ENCODE measurements at regions not wholly inside any gene's neighbourhood (a gene's known extent, or its start where the extent isn't known, plus 50 kb on each side); places are given as distances from the start of the nearest gene placed in this dataset.

- TF ChIP-seq CTCF (IDR thresholded peaks at IDR 0.05; ENCODE audit: insufficient read depth, low read length) (no peak), POLR2AphosphoS5 (IDR thresholded peaks at IDR 0.05; ENCODE audit: low read depth) (no peak), SPI1 (IDR thresholded peaks at IDR 0.05; ENCODE audit: borderline replicate concordance, low read depth) (no peak), GABPA (IDR thresholded peaks at IDR 0.05; ENCODE audit: low read depth) (no peak), REST (IDR thresholded peaks at IDR 0.05; ENCODE audit: insufficient replicate concordance, low read depth) (no peak)
- no peak for DNase-seq (ENCODE audit: low read depth in 1 of 2, low spot score in 1 of 2)
- Histone ChIP-seq H3K27ac (replicated peaks) (no peak overlapping the region), H3K27me3 (ENCODE audit: insufficient read depth, poor library complexity, severe bottlenecking) (no peaks in the 10 kb centered on the region), H3K4me3 (replicated peaks; ENCODE audit: insufficient read depth, low read length) (no peak overlapping the region)
Measured at GRCh38 chr17:70752966-70753467, 583.7 kb downstream of the KCNJ2 start.

DNA sequence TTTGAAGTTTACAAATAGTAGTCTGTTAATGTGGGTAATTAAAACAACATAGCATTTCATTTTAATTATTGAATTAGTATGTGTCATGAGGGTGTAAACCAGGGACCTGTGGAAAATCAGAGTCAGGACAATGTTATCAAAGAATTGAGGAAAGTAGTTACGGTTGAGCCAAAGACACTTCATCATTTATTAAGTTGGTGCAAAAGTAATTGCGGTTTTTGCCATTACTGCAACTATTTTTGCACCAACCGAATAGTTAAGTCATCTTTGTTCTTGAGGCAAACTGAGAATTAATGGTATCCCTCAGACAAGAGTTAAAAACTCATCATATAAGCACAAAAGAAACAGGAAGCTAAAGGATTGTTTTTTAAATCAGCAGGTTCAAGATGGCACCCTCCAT, 593.7 kb downstream of the KCNJ2 start:
- no peak for DNase-seq (ENCODE audit: low read depth in 1 of 2, low spot score in 1 of 2)
- Histone ChIP-seq H3K4me3 (replicated peaks; ENCODE audit: insufficient read depth, low read length) (no peak overlapping the region), H3K27ac (replicated peaks) (no peak overlapping the region), H3K27me3 (ENCODE audit: insufficient read depth, poor library complexity, severe bottlenecking) (no peaks in the 10 kb centered on the region)
- TF ChIP-seq REST (IDR thresholded peaks at IDR 0.05; ENCODE audit: insufficient replicate concordance, low read depth) = no peak
- TF ChIP-seq CTCF (IDR thresholded peaks at IDR 0.05; ENCODE audit: insufficient read depth, low read length) = no peak
- no peak for TF ChIP-seq POLR2AphosphoS5 (IDR thresholded peaks at IDR 0.05; ENCODE audit: low read depth)
- TF ChIP-seq GABPA (IDR thresholded peaks at IDR 0.05; ENCODE audit: low read depth) = no peak
- TF ChIP-seq SPI1 (IDR thresholded peaks at IDR 0.05; ENCODE audit: borderline replicate concordance, low read depth) = no peak

GRCh38 chr17:70767102-70767701, 597.9 kb downstream of the KCNJ2 start:
- Histone ChIP-seq H3K27ac (replicated peaks) (no peak overlapping the region), H3K27me3 (ENCODE audit: insufficient read depth, poor library complexity, severe bottlenecking) (no peaks in the 10 kb centered on the region), H3K4me3 (replicated peaks; ENCODE audit: insufficient read depth, low read length) (no peak overlapping the region)
- TF ChIP-seq SPI1 (IDR thresholded peaks at IDR 0.05; ENCODE audit: borderline replicate concordance, low read depth) = no peak
- no peak for TF ChIP-seq GABPA (IDR thresholded peaks at IDR 0.05; ENCODE audit: low read depth)
- peak; percentile 23 for TF ChIP-seq CTCF (IDR thresholded peaks at IDR 0.05; ENCODE audit: insufficient read depth, low read length)
- no peak for TF ChIP-seq REST (IDR thresholded peaks at IDR 0.05; ENCODE audit: insufficient replicate concordance, low read depth)
- no peak for TF ChIP-seq POLR2AphosphoS5 (IDR thresholded peaks at IDR 0.05; ENCODE audit: low read depth)
- no peak for DNase-seq (ENCODE audit: low read depth in 1 of 2, low spot score in 1 of 2)

Measured in HL-60 (cell line).